ENCODE measurements at regions not wholly inside any gene's neighbourhood (a gene's known extent, or its start where the extent isn't known, plus 50 kb on each side); places are given as distances from the start of the nearest gene placed in this dataset.

GRCh38 chr22:49051491-49052022 lies 776.1 kb downstream of the BRD1 start:
- no peak for TF ChIP-seq CTCF (IDR thresholded peaks at IDR 0.05)
- no peak for TF ChIP-seq EZH2 (IDR thresholded peaks at IDR 0.05; ENCODE audit: borderline replicate concordance, insufficient read depth, low read depth, low read length, poor library complexity, severe bottlenecking)
